Bronchial epithelial cell (primary cell): ENCODE measurements at regions not wholly inside any gene's neighbourhood (a gene's known extent, or its start where the extent isn't known, plus 50 kb on each side); places are given as distances from the start of the nearest gene placed in this dataset.
A peak's percentile ranks its signal among the peaks of the same experiment; 100 is the strongest.

ENCODE experiments used
- DNase-seq: peaks from one replicate; pipeline ENCODE4 v3.0.0-alpha.2; 2010; ENCODE audit warnings: low read depth
- FAIRE-seq: peaks from 2 replicates; lab custom pipeline; 2011; peaks lifted over from hg19 to GRCh38; lab: Jason Lieb, UNC
- H3K27me3 ChIP-seq: 2 replicates; pipeline ENCODE4 v1.5.1; 2011; ENCODE audit warnings: low read length; ENCODE audit not compliant: control insufficient read depth, insufficient read depth
- H3K36me3 ChIP-seq: 2 replicates; pipeline ENCODE4 v1.5.1; 2011; ENCODE audit warnings: low read length; ENCODE audit not compliant: control insufficient read depth, insufficient read depth
- H3K4me3 ChIP-seq: 2 replicates; pipeline ENCODE4 v1.5.1; 2011; ENCODE audit warnings: mild to moderate bottlenecking, low read depth, low read length, control low read depth
- CTCF ChIP-seq: IDR thresholded peaks from 2 replicates; pipeline ENCODE4 v1.5.1; 2011; ENCODE audit warnings: mild to moderate bottlenecking, moderate library complexity, low read length, control low read depth, inconsistent platforms; ENCODE audit not compliant: insufficient read depth, severe bottlenecking

GRCh38 chr7:4513450-4513849 lies 168.6 kb upstream of the FOXK1 start:
- FAIRE-seq (no peak), DNase-seq (no peak)
- no peak for TF ChIP-seq CTCF
- Histone ChIP-seq H3K36me3 (no peaks in the 10 kb centered on the region), H3K4me3 (no peak overlapping the region), H3K27me3 (no peaks in the 10 kb centered on the region)

- H3K4me3 ChIP-seq = no peak overlapping the region
- DNase-seq = peak; percentile 69
- H3K36me3 ChIP-seq = no peaks in the 10 kb centered on the region
- peak; percentile 64 for FAIRE-seq
- no peaks in the 10 kb centered on the region for H3K27me3 ChIP-seq
- no peak for TF ChIP-seq CTCF
Observed at GRCh38 chr7:4519819-4520520, 162.1 kb upstream of the FOXK1 start.

GRCh38 chr7:4523219-4523618 lies 158.9 kb upstream of the FOXK1 start:
- no peak for DNase-seq

GRCh38 chr7:4523873-4524272 lies 158.2 kb upstream of the FOXK1 start:
- no peak for TF ChIP-seq CTCF

More at GRCh38 chr7:4523219-4523618, 158.9 kb upstream of the FOXK1 start:
- no peak for TF ChIP-seq CTCF
- FAIRE-seq = no peak
- Histone ChIP-seq H3K4me3 (no peak overlapping the region), H3K36me3 (no peaks in the 10 kb centered on the region), H3K27me3 (no peaks in the 10 kb centered on the region)

GRCh38 chr7:4525884-4526283 lies 156.2 kb upstream of the FOXK1 start:
- TF ChIP-seq CTCF = no peak
- DNase-seq (no peak), FAIRE-seq (no peak)

More at GRCh38 chr7:4523873-4524272, 158.2 kb upstream of the FOXK1 start:
- DNase-seq (no peak), FAIRE-seq (no peak)
- H3K36me3 ChIP-seq = no peaks in the 10 kb centered on the region
- no peaks in the 10 kb centered on the region for H3K27me3 ChIP-seq
- no peak overlapping the region for H3K4me3 ChIP-seq

More at GRCh38 chr7:4525884-4526283, 156.2 kb upstream of the FOXK1 start:
- no peaks in the 10 kb centered on the region for H3K27me3 ChIP-seq
- no peak overlapping the region for H3K4me3 ChIP-seq
- H3K36me3 ChIP-seq = no peaks in the 10 kb centered on the region
